DND-41 (cell line): ENCODE measurements at regions not wholly inside any gene's neighbourhood (a gene's known extent, or its start where the extent isn't known, plus 50 kb on each side); places are given as distances from the start of the nearest gene placed in this dataset.

Experiments
- ATAC-seq: fragments of 200-7000 bp; cut with Tn5 transposase; 3 replicates; pipeline ENCODE4 v1.9.1; 2021; ENCODE audit warnings: low read depth; ENCODE audit not compliant: insufficient read depth
- DNase-seq: peaks from one replicate; pipeline ENCODE4 v3.0.0-alpha.2; 2020
- H2AFZ ChIP-seq: 2 replicates; pipeline ENCODE4 v1.6.0; 2012; ENCODE audit warnings: low read depth, low read length
- H3K27ac ChIP-seq: 2 replicates; pipeline ENCODE4 v1.5.1; 2012; ENCODE audit warnings: low read length, inconsistent platforms
- H3K27me3 ChIP-seq: fragments of 200-600 bp; sonication (generic); 2 replicates; pipeline ENCODE4 v1.6.0; 2012; ENCODE audit warnings: low read length, mild to moderate bottlenecking, inconsistent platforms; ENCODE audit not compliant: insufficient read depth, poor library complexity
- H3K36me3 ChIP-seq: 2 replicates; pipeline ENCODE4 v1.5.1; 2012; ENCODE audit warnings: low read length, inconsistent platforms; ENCODE audit not compliant: insufficient read depth
- H3K4me1 ChIP-seq: 2 replicates; pipeline ENCODE4 v1.5.1; 2012; ENCODE audit warnings: mild to moderate bottlenecking, low read length; ENCODE audit not compliant: insufficient read depth
- H3K4me2 ChIP-seq: 2 replicates; pipeline ENCODE4 v1.6.0; 2012; ENCODE audit warnings: mild to moderate bottlenecking, moderate library complexity, low read length, inconsistent platforms; ENCODE audit not compliant: insufficient read depth
- H3K4me3 ChIP-seq, 2 experiments: fragments of 200-600 bp in 1 of 2; shearing (Covaris generic) in 1 of 2; 2 replicates each; pipeline ENCODE4 v1.5.1; 2012 to 2016; ENCODE audit warnings: inconsistent platforms in 2 of 2, low read length in 2 of 2, mild to moderate bottlenecking in 2 of 2, low read depth in 1 of 2, moderate library complexity in 1 of 2
- H3K79me2 ChIP-seq: 2 replicates; pipeline ENCODE4 v1.6.0; 2012; ENCODE audit warnings: low read length, inconsistent platforms; ENCODE audit not compliant: insufficient read depth
- H3K9ac ChIP-seq: 2 replicates; pipeline ENCODE4 v1.6.0; 2012; ENCODE audit warnings: low read depth, mild to moderate bottlenecking, inconsistent platforms, low read length, moderate library complexity
- H3K9me3 ChIP-seq: 2 replicates; pipeline ENCODE4 v1.5.1; 2012; ENCODE audit warnings: low read length, moderate library complexity, mild to moderate bottlenecking, inconsistent platforms; ENCODE audit not compliant: insufficient read depth, severe bottlenecking
- H4K20me1 ChIP-seq: 2 replicates; pipeline ENCODE4 v1.6.0; 2012; ENCODE audit warnings: low read length; ENCODE audit not compliant: insufficient read depth
- CTCF ChIP-seq: IDR thresholded peaks from 2 replicates; pipeline ENCODE4 v1.5.1; 2012; ENCODE audit warnings: borderline replicate concordance, low read length, moderate library complexity, mild to moderate bottlenecking; ENCODE audit not compliant: poor library complexity, severe bottlenecking; ENCODE audit errors: extremely low read depth
- EZH2 ChIP-seq: IDR thresholded peaks from 3 replicates; pipeline ENCODE4 v1.6.1; 2012; ENCODE audit warnings: borderline replicate concordance, low read depth, mild to moderate bottlenecking, moderate library complexity, low read length, inconsistent platforms; ENCODE audit not compliant: severe bottlenecking

- no peak overlapping the region for H3K4me3 ChIP-seq
- H3K4me2 ChIP-seq, result no peak overlapping the region
- no peak overlapping the region for H3K9ac ChIP-seq
- H3K4me1 ChIP-seq, result peaks cover 3% of the 10 kb centered on the region; the same call in 1 of the 2 replicates
- H3K36me3 ChIP-seq, result no peaks in the 10 kb centered on the region
- ATAC-seq (no peak), DNase-seq (no peak)
- H3K9me3 ChIP-seq, result no peaks in the 10 kb centered on the region
- no peak overlapping the region for H2AFZ ChIP-seq
- H3K27ac ChIP-seq, result no peak overlapping the region
- H3K79me2 ChIP-seq, result no peaks in the 10 kb centered on the region
- no peaks in the 10 kb centered on the region for H4K20me1 ChIP-seq
- no peaks in the 10 kb centered on the region for H3K27me3 ChIP-seq
- TF ChIP-seq CTCF (no peak), EZH2 (no peak)
Observed at GRCh38 chr7:79828866-79829265, 305.8 kb upstream of the GNAI1 start.

GRCh38 chr7:79823246-79823951 lies 311.2 kb upstream of the GNAI1 start:
- no peaks in the 10 kb centered on the region for H3K36me3 ChIP-seq
- H4K20me1 ChIP-seq, result no peaks in the 10 kb centered on the region
- H3K4me2 ChIP-seq, result no peak overlapping the region
- no peaks in the 10 kb centered on the region for H3K79me2 ChIP-seq
- no peak overlapping the region for H3K27ac ChIP-seq
- no peak overlapping the region for H2AFZ ChIP-seq
- H3K9ac ChIP-seq, result no peak overlapping the region
- TF ChIP-seq CTCF, result no peak
- no peak for TF ChIP-seq EZH2
- no peaks in the 10 kb centered on the region for H3K9me3 ChIP-seq
- H3K27me3 ChIP-seq, result no peaks in the 10 kb centered on the region
- H3K4me3 ChIP-seq, result no peak overlapping the region
- DNase-seq (no peak), ATAC-seq (no peak)
- H3K4me1 ChIP-seq, result peaks cover 3% of the 10 kb centered on the region; the same call in 1 of the 2 replicates

- Histone ChIP-seq H3K9ac (no peak overlapping the region), H3K36me3 (no peaks in the 10 kb centered on the region), H3K79me2 (no peaks in the 10 kb centered on the region), H2AFZ (no peak overlapping the region), H3K4me1 (peaks cover 3% of the 10 kb centered on the region; the same call in 1 of the 2 replicates), H3K9me3 (no peaks in the 10 kb centered on the region), H4K20me1 (no peaks in the 10 kb centered on the region), H3K4me3 (no peak overlapping the region), H3K4me2 (no peak overlapping the region), H3K27ac (no peak overlapping the region), H3K27me3 (no peaks in the 10 kb centered on the region)
- DNase-seq (no peak), ATAC-seq (no peak)
- TF ChIP-seq EZH2, result no peak
- TF ChIP-seq CTCF, result no peak
Observed at GRCh38 chr7:79822620-79823240, 311.9 kb upstream of the GNAI1 start.
